ENCODE measurements at regions not wholly inside any gene's neighbourhood (a gene's known extent, or its start where the extent isn't known, plus 50 kb on each side); places are given as distances from the start of the nearest gene placed in this dataset.

DNA sequence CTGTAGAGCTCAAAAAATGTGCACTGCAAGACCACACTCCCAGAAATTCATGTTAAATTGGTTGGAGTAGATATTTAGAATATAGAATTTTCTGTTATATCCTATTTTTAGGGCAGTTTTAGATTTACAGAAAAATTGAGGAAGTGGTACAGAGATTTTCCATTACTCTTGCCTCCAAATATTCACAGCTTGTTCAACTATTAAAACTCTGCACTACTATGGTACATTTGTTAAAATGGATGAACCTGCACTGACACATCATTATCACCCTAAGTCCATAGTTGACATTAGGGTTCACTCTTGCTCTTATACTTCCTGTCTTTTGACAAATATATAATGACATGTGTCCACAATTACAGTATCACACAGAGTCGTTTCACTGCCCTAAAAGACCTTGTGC is 1724.5 kb downstream of the C4orf33 start:
- no peak overlapping the region for H3K27ac ChIP-seq
- no peak for TF ChIP-seq ZFX (IDR thresholded peaks at IDR 0.05; ENCODE audit: borderline replicate concordance)
- TF ChIP-seq, protein P1, sequence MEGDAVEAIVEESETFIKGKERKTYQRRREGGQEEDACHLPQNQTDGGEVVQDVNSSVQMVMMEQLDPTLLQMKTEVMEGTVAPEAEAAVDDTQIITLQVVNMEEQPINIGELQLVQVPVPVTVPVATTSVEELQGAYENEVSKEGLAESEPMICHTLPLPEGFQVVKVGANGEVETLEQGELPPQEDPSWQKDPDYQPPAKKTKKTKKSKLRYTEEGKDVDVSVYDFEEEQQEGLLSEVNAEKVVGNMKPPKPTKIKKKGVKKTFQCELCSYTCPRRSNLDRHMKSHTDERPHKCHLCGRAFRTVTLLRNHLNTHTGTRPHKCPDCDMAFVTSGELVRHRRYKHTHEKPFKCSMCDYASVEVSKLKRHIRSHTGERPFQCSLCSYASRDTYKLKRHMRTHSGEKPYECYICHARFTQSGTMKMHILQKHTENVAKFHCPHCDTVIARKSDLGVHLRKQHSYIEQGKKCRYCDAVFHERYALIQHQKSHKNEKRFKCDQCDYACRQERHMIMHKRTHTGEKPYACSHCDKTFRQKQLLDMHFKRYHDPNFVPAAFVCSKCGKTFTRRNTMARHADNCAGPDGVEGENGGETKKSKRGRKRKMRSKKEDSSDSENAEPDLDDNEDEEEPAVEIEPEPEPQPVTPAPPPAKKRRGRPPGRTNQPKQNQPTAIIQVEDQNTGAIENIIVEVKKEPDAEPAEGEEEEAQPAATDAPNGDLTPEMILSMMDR (IDR thresholded peaks at IDR 0.05): no peak

DNA sequence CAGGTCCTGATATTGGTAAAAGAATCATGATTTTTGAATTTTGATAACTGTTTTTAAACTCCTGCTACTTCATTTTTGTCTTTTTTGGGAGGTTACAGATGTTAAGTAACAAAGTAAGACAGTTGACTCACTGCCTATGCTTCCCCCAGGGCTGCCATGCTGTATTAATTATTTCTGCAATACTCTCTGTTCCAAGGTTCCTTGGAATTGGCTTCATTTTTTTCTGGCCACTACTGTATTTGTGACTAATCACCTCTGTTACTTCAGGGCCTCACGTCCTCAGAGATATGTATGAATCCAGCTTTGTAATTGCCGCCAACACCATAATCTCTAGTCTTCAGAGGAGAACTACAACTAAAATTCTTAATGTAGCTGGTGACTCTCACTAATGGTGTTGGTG is 1729.3 kb downstream of the C4orf33 start:
- no peak overlapping the region for H3K27ac ChIP-seq
- TF ChIP-seq ZFX (IDR thresholded peaks at IDR 0.05; ENCODE audit: borderline replicate concordance): no peak
- TF ChIP-seq, protein P1 (IDR thresholded peaks at IDR 0.05): no peak

DNA sequence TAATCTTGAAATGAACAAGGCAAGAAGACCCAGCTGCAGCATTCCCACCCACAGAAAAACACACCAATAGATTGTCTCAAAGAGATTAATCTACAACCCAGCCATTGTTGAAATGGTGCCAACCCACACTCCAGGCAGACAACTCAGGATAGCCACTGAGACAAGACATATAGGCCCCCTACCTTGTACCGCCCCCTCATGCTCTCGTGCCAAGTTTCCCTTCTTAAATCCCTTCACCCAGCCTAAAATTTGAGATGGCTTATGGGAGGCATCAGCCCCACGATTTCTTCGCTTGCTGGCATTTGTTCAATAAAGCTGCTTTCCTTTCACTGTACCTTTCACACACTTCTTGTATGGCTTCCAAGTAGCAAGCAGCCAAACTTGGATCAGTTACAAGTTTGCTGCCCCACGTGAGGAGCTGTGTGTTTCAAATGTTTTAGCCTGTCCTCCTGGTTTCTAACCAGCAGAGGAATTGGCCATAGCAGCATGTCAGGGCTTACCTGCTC is 1754.1 kb downstream of the C4orf33 start:
- peak overlapping the region; percentile 49 for H3K27ac ChIP-seq
- TF ChIP-seq ZFX (IDR thresholded peaks at IDR 0.05; ENCODE audit: borderline replicate concordance): no peak
- TF ChIP-seq, protein P1 (IDR thresholded peaks at IDR 0.05): no peak

GRCh38 chr4:130851107-130851506 is 1755.2 kb downstream of the C4orf33 start:
- peak overlapping the region; percentile 49 for H3K27ac ChIP-seq
- TF ChIP-seq, protein P1 (IDR thresholded peaks at IDR 0.05): no peak
- no peak for TF ChIP-seq ZFX (IDR thresholded peaks at IDR 0.05; ENCODE audit: borderline replicate concordance)

- no peak overlapping the region for H3K27ac ChIP-seq
- TF ChIP-seq ZFX (IDR thresholded peaks at IDR 0.05; ENCODE audit: borderline replicate concordance): no peak
- TF ChIP-seq, protein P1 (IDR thresholded peaks at IDR 0.05): no peak
These were observed 1756.0 kb downstream of the C4orf33 start for GRCh38 chr4:130851932-130852331.

DNA sequence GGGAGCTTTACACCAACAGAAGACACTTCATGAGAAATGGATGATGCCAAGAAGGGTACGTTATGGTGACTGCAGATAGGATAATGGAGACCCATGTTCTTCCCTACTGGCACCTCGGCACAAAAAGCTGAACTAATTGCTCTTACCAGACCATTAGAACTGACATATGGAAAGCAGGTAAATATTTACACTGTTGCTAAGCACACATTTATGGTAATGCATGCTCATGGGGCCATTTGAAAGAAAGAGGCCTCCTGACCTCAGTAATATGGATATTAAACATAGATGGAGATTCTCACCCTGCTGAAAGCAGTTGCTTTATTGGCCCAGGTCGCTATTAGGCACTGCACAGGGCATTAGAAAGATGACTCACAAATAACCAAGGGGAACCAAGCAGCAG is 1759.6 kb downstream of the C4orf33 start:
- TF ChIP-seq, protein P1 (IDR thresholded peaks at IDR 0.05): no peak
- TF ChIP-seq ZFX (IDR thresholded peaks at IDR 0.05; ENCODE audit: borderline replicate concordance): no peak
- H3K27ac ChIP-seq: no peak overlapping the region

DNA sequence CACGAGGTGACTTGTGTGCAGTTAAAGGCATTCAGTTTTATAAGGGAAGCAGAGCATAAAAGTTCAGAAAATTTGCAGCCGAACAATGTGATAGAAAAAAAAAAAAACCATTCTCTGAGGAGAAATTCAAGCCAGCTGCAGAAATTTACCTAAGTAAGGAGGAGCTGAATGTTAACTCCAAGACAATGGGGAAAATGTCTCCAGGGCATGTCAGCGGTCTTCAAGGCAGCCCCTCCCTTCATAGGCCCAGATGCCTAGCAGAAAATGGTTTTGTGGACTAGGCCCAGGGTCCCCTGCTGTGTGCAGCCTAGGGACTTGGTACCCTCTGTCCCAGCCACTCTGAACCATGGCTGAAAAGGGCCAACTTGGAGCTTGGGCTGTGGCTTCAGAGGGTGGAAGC is 1764.0 kb downstream of the C4orf33 start:
- TF ChIP-seq ZFX (IDR thresholded peaks at IDR 0.05; ENCODE audit: borderline replicate concordance): no peak
- TF ChIP-seq, protein P1 (IDR thresholded peaks at IDR 0.05): no peak
- H3K27ac ChIP-seq: no peak overlapping the region
